ENCODE measurements at regions not wholly inside any gene's neighbourhood (a gene's known extent, or its start where the extent isn't known, plus 50 kb on each side); places are given as distances from the start of the nearest gene placed in this dataset.

- H3K27ac Mint-ChIP-seq: no peak overlapping the region
- peaks cover 6% of the 10 kb centered on the region for H3K27me3 Mint-ChIP-seq
- H3K4me1 Mint-ChIP-seq: peaks cover 12% of the 10 kb centered on the region
- H3K9me3 Mint-ChIP-seq: no peaks in the 10 kb centered on the region
- no peak for TF ChIP-seq CTCF (IDR thresholded peaks at IDR 0.05)
- no peak overlapping the region for H3K4me3 Mint-ChIP-seq
- intact Hi-C loops (cut with micrococcal nuclease): no loop called here
- ChIA-PET POLR2A (interaction anchor here (0.6 kb wide), 1 partner anchor 128 kb away, joined by 9 read pairs; no protein-coding TSS in a partner anchor), CTCF (no interaction called here)
- no peaks in the 10 kb centered on the region for H3K36me3 Mint-ChIP-seq (ENCODE audit: low read depth)
- ATAC-seq (ENCODE audit: low read depth) (no peak), DNase-seq (no peak)
Observed at GRCh38 chr2:46850742-46851141, 64.9 kb downstream of the MCFD2 start.

DNA sequence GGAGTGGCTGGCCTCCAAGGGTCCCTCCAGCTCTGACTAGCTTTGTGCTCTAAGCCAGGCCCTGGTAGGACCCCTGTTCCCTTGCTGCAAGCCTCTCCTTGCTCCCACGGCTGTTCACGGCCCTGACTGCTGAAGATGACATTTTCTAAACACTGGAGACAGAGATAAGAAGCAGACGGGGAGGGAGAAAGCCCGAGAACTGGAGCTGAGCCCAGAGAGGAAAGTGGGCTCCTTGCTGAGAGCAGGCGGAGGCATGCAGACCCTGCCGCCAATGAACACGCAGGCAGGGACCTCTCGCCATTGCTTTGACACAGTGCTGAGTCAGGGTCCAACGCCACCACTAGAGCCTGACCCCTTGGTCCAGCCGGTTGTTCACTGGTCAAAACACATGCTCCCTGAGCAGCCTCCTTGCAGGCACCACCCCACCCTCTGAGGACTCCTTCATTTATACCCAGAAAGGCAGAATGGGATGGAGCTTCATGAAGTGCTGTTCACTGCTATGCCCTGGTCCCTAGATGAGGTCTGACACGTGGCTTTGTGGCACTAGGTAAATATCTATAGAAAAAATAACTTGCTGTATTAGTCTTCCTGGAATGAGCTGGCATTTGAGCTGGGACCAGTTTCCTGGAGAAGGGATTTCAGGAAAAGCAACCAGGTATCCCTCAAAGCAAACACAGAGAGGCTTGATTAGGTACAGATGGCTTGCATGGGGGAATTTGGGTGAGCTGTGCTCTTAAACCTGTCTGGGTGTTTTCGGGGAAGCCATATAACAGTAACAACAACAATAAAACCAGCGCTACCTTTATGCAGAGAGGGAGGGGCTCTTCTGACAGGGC lies 65.7 kb downstream of the MCFD2 start:
- no peak for TF ChIP-seq CTCF (IDR thresholded peaks at IDR 0.05)
- ATAC-seq (ENCODE audit: low read depth) (no peak), DNase-seq (no peak)
- ChIA-PET POLR2A (no interaction called here), CTCF (no interaction called here)
- Mint-ChIP-seq H3K4me3 (no peak overlapping the region), H3K9me3 (no peaks in the 10 kb centered on the region), H3K27ac (no peak overlapping the region), H3K27me3 (peaks cover 6% of the 10 kb centered on the region), H3K36me3 (ENCODE audit: low read depth) (no peaks in the 10 kb centered on the region), H3K4me1 (peaks cover 12% of the 10 kb centered on the region)
- intact Hi-C loops (cut with micrococcal nuclease): no loop called here

DNA sequence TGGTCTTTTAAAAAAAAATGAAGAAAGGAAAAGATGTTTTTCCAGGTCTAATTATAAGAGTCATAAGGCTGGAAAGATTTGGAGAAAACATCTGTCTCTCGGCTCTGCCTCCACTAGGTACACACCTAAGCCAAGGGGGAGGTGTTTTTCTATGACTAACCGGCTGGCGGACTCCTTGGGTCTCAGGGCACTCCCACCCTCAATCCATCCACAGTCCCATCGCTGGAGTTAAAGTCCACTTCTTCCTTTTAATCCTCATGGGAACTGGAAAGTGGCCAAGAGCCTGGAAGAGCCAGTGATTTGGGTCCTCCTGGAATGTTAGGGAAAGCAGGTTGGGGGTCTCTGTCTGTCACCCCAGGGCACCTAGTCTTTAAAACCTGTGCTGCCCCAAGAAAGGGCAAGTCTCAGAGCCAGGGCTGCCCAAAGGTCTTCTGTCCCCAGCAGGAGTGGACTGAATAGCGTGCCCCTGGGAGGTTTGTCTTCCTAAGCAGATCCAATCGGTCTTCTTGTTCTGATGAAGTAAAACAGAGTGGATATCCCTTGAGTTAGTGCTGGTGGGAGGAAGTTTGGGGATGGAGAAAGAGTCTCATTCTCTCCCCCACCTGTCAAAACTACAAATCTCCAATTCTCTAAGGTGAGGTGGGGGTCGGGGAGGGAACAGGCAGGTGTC lies 66.4 kb downstream of the MCFD2 start:
- TF ChIP-seq CTCF (IDR thresholded peaks at IDR 0.05): no peak
- no peak overlapping the region for H3K27ac Mint-ChIP-seq
- no peak for DNase-seq
- no peaks in the 10 kb centered on the region for H3K9me3 Mint-ChIP-seq
- ChIA-PET POLR2A (no interaction called here), CTCF (no interaction called here)
- H3K36me3 Mint-ChIP-seq (ENCODE audit: low read depth): no peaks in the 10 kb centered on the region
- ATAC-seq (ENCODE audit: low read depth): no peak
- intact Hi-C loops (cut with micrococcal nuclease): no loop called here
- no peak overlapping the region for H3K4me3 Mint-ChIP-seq
- H3K4me1 Mint-ChIP-seq: peaks cover 12% of the 10 kb centered on the region
- H3K27me3 Mint-ChIP-seq: peaks cover 6% of the 10 kb centered on the region

DNA sequence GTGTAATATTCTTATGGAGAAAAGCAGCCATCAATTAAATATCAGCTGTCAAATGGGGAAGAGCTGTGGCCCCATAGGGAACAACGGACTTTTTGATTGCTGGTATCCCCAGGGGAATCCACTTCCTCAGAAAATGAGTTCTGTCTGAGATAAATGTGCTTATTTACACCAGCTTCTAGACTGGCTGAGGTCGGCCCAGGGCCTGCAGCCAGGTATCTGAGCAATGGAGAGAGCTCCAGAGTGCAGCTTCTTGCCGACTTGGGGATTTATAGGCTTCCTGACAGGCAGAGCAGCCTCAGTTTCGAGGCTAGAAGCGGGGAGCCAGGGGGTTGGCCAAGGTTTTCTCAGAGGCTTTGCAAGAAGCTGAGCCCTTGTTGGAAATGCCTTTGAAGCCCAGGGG lies 67.2 kb downstream of the MCFD2 start:
- no peak for ATAC-seq (ENCODE audit: low read depth)
- ChIA-PET POLR2A (no interaction called here), CTCF (no interaction called here)
- no peak for DNase-seq
- Mint-ChIP-seq H3K4me1 (peaks cover 12% of the 10 kb centered on the region), H3K4me3 (no peak overlapping the region), H3K36me3 (ENCODE audit: low read depth) (no peaks in the 10 kb centered on the region), H3K9me3 (no peaks in the 10 kb centered on the region), H3K27me3 (peaks cover 6% of the 10 kb centered on the region), H3K27ac (no peak overlapping the region)
- intact Hi-C loops (cut with micrococcal nuclease): no loop called here
- TF ChIP-seq CTCF (IDR thresholded peaks at IDR 0.05): no peak

- intact Hi-C loops (cut with micrococcal nuclease): no loop called here
- ChIA-PET POLR2A (no interaction called here), CTCF (no interaction called here)
- Mint-ChIP-seq H3K27ac (no peak overlapping the region), H3K4me3 (no peak overlapping the region), H3K27me3 (peaks cover 6% of the 10 kb centered on the region), H3K9me3 (no peaks in the 10 kb centered on the region), H3K4me1 (peaks cover 12% of the 10 kb centered on the region), H3K36me3 (ENCODE audit: low read depth) (no peaks in the 10 kb centered on the region)
- ATAC-seq (ENCODE audit: low read depth): no peak
- DNase-seq: no peak
- no peak for TF ChIP-seq CTCF (IDR thresholded peaks at IDR 0.05)
Observed at GRCh38 chr2:46847726-46848412, 67.7 kb downstream of the MCFD2 start.
